Eye (tissue), 1 donor: ENCODE measurements at regions not wholly inside any gene's neighbourhood (a gene's known extent, or its start where the extent isn't known, plus 50 kb on each side); places are given as distances from the start of the nearest gene placed in this dataset.

Source experiments
- DNase-seq: peaks from one replicate; pipeline ENCODE4 v3.0.0-alpha.2; 2015

DNA sequence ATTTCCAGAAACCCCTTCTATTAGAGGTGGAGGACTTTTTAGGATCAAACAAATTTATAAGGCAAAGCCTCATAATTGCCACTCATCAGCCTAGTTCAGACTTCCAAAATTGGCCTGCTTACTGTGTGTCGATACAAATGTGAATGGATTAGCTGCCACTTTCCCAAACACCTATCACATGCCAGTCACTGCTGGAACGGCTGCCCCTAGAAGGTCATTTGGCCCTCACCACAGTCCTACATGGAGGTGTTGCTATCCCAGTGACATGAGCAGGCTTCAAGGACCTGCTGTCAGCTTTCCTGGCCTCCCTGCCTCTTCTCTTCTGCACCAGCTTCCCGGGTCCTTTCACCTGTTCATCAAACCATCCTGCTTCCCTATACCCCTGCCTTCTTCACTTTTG lies 279.2 kb upstream of the SKOR2 start:
- DNase-seq: no peak

- no peak for DNase-seq
These were observed 276.9 kb upstream of the SKOR2 start for GRCh38 chr18:47528343-47528742.

- no peak for DNase-seq
These were observed 274.7 kb upstream of the SKOR2 start for GRCh38 chr18:47526147-47526546.

GRCh38 chr18:47522359-47522758 lies 270.9 kb upstream of the SKOR2 start:
- no peak for DNase-seq

DNA sequence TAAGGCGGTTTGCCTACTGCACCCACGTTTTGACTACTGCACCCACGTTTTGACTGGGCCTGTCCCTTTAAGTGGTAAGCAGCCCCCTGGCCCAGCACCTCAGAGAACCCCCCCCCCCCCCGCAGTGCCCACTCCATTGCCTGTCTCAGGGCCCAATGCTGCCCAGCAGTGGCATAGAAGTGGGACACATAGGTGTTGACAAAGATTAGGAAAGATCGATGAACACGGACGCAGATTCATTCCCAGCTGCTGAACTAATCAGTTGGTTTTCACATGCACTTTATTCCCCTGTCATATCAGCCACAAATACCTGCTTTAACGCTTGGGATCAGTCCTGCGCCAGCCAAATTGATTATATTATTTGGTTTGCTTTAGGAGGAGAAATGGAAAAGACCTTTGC lies 268.8 kb upstream of the SKOR2 start:
- no peak for DNase-seq

DNA sequence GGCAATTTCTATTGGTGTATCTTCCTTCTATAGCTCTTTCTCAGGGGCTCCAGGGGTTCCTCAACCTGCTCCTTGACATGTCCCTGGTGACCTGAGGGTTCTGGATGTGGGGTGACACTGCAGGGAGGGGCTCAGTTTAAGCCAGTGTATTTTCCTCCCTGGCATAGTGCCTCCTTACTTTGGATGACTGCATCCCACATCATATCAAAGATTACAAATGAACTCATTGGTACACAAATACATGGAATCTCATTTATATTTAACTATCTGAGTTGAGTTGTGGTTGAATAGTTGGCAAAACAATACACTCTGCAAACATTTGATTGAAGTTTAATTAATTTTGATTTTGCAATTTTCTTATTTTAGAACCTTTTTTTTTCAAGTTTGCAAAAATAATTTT lies 268.2 kb upstream of the SKOR2 start:
- no peak for DNase-seq

DNA sequence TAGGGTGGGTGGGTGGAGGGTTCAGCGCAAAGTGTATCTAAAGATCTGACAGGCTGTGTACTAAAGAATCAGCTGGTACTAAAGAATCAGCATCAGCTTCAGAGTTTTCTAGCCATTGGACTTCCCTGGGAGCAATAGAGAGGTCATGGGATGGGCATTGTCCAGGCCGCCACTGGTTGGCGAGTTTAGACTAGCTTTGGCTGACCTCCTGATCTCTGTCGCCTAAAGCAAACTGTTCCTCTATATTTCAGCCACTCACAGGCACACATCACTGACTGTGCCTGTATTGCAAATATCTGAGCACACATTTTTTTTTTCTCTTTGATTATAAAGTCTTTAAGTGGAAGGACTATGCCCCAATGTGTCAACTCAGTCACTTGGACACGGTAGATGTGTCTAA lies 267.8 kb upstream of the SKOR2 start:
- no peak for DNase-seq

DNA sequence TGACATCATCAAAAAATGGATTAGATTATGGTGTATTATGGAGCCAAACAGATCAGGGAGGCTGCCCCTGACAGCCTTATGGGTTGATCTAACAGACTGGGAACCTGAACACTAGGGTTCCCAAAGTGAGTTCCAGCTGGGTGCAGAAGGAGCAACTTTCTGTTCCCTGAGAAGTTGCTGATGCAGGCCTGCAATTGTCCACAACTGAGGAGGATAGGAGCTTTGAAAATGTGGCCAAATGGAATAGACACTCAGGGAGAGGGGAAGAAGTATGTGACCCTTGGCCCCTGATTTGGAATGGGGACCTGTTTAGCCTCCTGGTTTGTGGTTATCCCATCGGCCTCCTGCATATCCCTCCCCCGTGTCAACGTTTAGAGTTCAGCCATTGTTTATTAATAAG lies 262.2 kb upstream of the SKOR2 start:
- no peak for DNase-seq

- peak; percentile 29 for DNase-seq
These were observed 261.4 kb upstream of the SKOR2 start for GRCh38 chr18:47512726-47513435.

- DNase-seq: no peak
These were observed 260.6 kb upstream of the SKOR2 start for GRCh38 chr18:47512056-47512455.

DNA sequence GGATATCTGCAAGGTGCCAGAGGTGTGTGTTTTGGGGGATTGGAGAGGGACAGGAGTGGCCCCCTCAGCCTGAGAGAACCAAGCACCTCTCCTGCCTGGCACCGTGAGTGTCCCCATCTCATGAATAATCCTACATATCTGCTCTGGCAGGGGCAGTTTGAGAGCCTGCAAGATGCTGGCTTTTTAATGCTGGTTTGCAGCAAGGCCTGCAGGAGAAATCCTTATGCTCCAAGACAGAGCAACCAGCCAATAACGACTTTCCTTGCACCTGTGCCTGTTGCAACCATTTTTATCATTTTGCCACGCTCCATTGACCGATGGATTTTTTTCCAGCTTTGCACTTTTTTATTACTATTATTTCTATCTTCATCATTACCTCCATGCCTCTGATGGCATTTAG lies 259.4 kb upstream of the SKOR2 start:
- no peak for DNase-seq

DNA sequence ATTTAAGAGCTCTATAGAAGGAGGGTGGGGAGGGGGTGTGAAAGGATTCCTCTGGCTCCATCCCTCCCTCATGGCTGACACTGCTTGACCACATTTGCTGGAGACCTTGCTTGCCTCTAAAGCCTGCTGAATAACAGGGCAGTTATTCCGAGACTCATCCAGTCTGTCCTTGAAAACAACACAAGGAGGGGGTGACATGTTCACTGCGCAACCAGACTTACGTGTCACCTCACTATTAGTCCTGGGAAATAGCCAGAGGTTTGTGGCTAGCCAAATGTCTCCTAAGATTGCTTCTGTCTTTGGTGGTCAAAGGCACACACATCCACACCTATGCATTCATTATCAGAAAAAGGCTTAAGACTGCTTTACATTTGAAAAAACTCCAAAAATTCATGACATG lies 256.2 kb upstream of the SKOR2 start:
- DNase-seq: no peak

DNA sequence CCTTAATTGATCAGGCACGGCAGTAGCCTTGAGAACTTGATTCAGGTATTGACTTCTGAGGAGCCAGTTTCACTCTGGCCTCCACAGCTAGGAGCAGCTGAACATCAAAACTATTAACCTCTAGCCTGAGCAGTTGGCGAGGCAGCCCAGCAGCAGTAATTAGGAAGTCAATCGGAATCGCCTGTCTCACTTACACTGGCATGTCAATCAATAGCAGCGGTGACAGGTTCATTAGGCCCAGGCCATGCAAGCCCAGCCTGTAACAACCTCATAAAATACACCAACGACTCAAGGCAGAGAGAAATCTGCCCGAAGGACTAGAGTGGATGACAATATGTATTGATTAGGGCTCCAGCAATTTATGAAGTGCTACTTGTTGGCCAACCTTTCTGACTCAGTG lies 255.4 kb upstream of the SKOR2 start:
- DNase-seq: peak; percentile 70

- DNase-seq: peak; percentile 70
These were observed 250.5 kb upstream of the SKOR2 start for GRCh38 chr18:47501946-47502345.

GRCh38 chr18:47500930-47501329 lies 249.5 kb upstream of the SKOR2 start:
- DNase-seq: no peak

GRCh38 chr18:47492691-47493090 lies 241.2 kb upstream of the SKOR2 start:
- DNase-seq: no peak

DNA sequence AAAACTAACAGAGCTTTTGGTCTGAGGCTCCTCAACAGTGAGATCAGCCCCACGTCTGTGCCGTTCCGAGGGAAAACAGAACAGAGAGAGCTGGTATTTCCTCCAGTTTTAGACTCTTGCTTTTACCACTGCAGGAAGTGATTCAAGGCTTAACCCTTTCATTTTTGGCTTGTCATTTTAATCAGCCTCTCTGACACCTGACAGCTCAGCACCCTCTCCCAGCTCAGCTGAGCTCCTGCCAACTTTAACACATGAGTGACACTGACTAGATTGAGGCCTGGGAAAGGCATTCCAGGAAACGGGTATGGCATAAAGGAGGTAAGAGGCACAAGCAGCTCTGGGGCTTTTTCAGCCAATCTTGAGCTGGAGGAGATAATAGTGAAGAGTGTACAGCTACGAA lies 239.4 kb upstream of the SKOR2 start:
- no peak for DNase-seq

DNA sequence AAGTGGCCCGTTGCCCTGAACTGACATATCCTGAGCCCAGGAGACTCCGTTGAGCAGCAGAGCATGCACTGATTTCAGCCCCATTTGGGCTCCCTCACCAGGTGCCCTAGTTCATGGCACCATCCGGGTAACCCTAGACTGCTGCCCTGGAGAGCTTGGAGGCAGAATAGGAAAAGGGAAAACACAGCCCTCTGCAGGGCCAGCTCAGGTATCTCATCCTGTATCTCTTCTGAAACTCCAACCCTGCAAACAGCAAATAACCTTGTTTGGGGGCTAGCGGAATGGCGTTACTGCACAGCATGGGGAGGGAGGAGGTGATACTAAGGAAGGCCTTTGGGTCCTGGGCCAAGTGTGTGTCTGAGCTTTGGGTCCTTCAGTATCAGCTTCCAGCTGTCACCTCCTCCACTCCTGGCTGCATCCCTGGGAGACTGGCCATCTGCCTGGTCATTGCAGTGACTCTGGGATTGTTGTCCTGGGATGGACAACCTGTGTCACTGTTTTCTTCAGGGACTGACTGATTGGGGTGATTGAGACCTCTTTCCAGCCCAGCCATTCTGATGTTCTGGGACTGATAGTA lies 233.8 kb upstream of the SKOR2 start:
- no peak for DNase-seq

- DNase-seq: no peak
These were observed 232.6 kb upstream of the SKOR2 start for GRCh38 chr18:47484068-47484467.

DNA sequence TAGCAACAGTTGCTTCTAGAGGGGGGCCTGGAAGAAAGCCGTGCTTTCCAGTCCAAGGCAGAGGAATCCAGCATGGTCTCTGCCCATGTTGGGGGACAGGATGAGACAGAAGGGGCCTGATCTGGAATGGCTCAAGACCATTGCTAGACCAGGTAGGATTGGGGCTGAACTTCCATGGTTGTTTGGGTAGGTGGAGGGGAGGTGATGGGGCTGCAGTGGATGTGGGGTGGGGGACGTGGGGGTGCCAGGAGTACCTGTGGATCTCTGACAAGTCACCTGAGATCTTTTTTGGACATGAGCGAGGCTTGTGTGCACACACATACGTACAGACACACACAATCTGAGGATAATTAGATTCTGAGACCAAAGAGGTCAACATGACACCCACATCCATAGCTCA lies 228.7 kb upstream of the SKOR2 start:
- DNase-seq: no peak

DNA sequence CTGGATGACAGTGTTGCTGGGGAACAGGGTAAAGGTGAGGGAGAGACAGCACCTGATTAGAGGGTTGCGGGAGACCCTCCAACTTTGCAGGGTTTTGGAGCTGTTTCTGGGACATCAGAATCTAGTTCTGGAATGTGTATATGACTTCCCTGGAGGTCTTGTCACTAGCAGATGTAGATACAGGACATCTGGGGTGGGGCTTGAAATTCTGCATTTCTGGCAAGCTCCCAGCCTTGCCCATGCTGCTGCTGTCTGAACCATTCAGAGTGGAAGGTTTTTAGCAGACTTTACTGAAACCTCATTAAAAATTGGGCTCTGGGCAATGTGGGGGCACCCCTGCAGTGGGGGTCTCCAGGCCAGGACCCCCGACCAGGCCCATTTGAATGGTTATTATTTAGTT lies 220.3 kb upstream of the SKOR2 start:
- no peak for DNase-seq

DNA sequence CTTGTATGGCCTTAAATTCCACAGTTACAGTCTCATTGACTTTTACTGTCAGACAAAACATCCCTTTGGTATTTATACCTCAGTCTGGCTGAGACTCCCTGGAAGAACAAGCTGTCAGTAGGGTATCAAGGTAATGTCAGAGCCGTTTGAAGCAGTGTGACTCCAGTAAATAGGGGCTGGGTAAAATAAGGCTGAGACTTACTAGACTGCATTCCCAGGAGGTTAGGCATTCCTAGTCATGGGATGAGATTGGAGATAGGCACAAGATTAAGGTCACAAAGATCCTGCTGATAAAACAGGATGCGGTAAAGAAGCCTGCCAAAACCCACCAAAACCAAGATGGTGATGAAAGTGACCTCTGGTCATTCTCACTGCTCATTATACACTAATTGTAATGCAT lies 219.5 kb upstream of the SKOR2 start:
- no peak for DNase-seq

DNA sequence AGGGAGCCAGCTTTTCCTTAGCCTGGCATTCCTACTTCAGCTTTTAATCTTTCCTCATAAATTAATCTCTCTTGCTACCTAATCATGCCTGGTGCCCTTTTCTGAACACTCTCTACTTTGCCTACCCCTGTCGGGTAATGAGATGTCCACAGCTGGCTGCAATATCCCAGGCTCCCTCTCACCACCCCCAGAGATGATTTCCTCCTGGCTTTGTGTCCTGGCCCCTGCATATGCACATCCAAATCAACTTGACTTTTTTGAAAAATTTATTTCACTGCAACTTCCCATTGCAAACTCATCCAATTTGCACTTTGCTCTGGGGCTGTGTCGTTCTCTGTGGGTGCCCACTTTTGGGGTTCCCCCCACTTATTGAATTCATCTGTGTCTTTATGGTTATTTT lies 218.1 kb upstream of the SKOR2 start:
- no peak for DNase-seq

DNA sequence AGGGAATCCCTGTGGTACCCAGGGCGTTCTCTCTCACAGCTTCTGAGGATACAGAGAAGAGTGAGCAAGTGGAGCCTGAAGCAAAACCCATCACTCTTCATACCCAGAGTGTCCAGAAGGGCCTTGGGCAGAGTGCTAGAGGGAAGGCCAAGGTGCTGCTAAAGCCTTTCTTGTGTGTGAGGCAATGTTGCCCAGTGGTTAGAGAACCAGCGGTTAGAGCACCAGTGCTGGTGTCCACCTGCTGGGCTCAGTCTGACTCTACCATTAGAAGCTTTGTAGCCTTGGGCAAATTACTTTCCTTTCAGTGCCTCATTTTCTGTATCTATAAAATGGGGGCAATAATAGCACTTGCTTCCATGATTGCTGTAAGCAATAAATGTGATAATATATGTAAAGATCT lies 210.5 kb upstream of the SKOR2 start:
- no peak for DNase-seq

GRCh38 chr18:47461406-47461948 lies 210.0 kb upstream of the SKOR2 start:
- no peak for DNase-seq
